Ovary (tissue), 3 donors: ENCODE measurements at regions not wholly inside any gene's neighbourhood (a gene's known extent, or its start where the extent isn't known, plus 50 kb on each side); places are given as distances from the start of the nearest gene placed in this dataset.

Experiments
- EP300 ChIP-seq: sonication (generic); formaldehyde crosslinking; IDR thresholded peaks from one replicate; pipeline ENCODE4 v1.6.1; 2017; ENCODE audit warnings: antibody characterized with exemption
- POLR2A ChIP-seq: fragments of 450-650 bp; IDR thresholded peaks from one replicate; pipeline ENCODE4 v1.6.1; 2017; ENCODE audit warnings: antibody characterized with exemption, mild to moderate bottlenecking, moderate library complexity
- TF ChIP-seq, protein P1 (sequence below), 3 donors: fragments of 450-650 bp in 2 of 3; fragments of 200-600 bp in 1 of 3; IDR thresholded peaks; one replicate each; pipeline versions ENCODE4 v1.5.1 to v1.8.0; 2016 to 2022; ENCODE audit warnings: antibody characterized with exemption in 3 of 3, mild to moderate bottlenecking in 1 of 3
- donor health status: DM: no; HTN: no; CAD: no.

DNA sequence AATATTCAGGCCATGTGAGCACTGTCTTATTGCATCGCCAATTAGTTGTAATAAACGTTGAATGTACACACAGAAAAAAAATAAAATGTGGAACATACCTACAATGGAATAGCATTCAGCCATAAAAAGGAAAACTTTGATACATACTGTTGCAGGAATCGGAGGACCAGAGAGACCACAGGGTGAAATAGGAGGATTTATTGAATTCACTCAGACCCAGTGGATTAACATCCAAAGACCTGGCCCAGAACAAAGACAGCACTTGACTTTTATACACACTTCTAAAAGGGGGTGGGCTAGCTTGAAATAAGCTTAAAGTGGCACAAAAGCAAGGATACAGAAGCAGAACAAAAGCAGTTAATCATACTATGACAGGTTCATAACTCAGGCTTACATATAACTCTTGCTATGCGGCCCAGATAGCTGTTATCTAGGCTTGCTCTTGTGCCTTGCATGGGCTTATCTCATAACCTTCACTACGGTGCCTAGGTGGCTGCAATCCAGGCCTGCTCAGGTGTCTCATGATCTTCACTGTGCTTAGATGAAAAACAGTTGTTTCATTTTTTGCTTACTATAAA lies 292.2 kb upstream of the TAC1 start:
- TF ChIP-seq, protein P1, sequence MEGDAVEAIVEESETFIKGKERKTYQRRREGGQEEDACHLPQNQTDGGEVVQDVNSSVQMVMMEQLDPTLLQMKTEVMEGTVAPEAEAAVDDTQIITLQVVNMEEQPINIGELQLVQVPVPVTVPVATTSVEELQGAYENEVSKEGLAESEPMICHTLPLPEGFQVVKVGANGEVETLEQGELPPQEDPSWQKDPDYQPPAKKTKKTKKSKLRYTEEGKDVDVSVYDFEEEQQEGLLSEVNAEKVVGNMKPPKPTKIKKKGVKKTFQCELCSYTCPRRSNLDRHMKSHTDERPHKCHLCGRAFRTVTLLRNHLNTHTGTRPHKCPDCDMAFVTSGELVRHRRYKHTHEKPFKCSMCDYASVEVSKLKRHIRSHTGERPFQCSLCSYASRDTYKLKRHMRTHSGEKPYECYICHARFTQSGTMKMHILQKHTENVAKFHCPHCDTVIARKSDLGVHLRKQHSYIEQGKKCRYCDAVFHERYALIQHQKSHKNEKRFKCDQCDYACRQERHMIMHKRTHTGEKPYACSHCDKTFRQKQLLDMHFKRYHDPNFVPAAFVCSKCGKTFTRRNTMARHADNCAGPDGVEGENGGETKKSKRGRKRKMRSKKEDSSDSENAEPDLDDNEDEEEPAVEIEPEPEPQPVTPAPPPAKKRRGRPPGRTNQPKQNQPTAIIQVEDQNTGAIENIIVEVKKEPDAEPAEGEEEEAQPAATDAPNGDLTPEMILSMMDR (IDR thresholded peaks at IDR 0.05) = no peak
- no peak for TF ChIP-seq EP300
- TF ChIP-seq POLR2A = no peak
